BLaER1 (cell line): ENCODE measurements at regions not wholly inside any gene's neighbourhood (a gene's known extent, or its start where the extent isn't known, plus 50 kb on each side); places are given as distances from the start of the nearest gene placed in this dataset.

Source experiments
- H3K27ac ChIP-seq: shearing (Covaris generic); formaldehyde crosslinking; 2 replicates; pipeline ENCODE4 v1.8.1; 2022
- H3K27me3 ChIP-seq: shearing (Covaris generic); formaldehyde crosslinking; 2 replicates; pipeline ENCODE4 v1.8.1; 2022
- H3K36me3 ChIP-seq: shearing (Covaris generic); formaldehyde crosslinking; 2 replicates; pipeline ENCODE4 v1.8.1; 2022
- H3K4me1 ChIP-seq: shearing (Covaris generic); formaldehyde crosslinking; 2 replicates; pipeline ENCODE4 v1.8.1; 2022
- H3K4me2 ChIP-seq: shearing (Covaris generic); formaldehyde crosslinking; 2 replicates; pipeline ENCODE4 v1.8.1; 2022
- H3K4me3 ChIP-seq: shearing (Covaris generic); formaldehyde crosslinking; 2 replicates; pipeline ENCODE4 v1.8.1; 2022
- H3K9ac ChIP-seq: shearing (Covaris generic); formaldehyde crosslinking; 2 replicates; pipeline ENCODE4 v1.8.1; 2022
- H3K9me3 ChIP-seq: shearing (Covaris generic); formaldehyde crosslinking; 2 replicates; pipeline ENCODE4 v1.8.1; 2022
- H4K20me1 ChIP-seq: shearing (Covaris generic); formaldehyde crosslinking; 2 replicates; pipeline ENCODE4 v1.8.1; 2022
- Cebpa-rat ChIP-seq: shearing (Covaris generic); IDR thresholded peaks from 2 replicates; pipeline ENCODE4 v1.8.1; 2022

DNA sequence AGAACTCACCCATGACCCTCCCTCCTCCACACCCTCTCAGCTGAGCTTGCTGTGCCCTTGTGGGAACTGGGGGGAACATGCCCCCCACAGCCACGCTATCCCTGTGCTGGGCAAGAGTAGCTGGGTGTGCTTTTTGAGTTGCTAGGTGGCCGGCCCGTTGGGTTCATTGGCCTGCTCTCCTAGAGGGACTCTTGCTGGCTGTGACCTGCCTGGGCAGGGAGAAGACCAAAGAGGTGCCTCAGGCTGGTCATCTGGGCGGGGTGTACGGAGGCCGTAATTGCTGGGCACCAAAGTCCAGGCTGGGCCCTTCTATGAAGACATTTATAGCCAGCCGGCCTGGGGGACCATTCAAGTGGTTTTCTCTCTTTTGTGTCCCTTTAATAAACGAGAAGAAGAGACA is 138.3 kb upstream of the ZBTB40 start:
- H3K4me3 ChIP-seq, result no peak overlapping the region

DNA sequence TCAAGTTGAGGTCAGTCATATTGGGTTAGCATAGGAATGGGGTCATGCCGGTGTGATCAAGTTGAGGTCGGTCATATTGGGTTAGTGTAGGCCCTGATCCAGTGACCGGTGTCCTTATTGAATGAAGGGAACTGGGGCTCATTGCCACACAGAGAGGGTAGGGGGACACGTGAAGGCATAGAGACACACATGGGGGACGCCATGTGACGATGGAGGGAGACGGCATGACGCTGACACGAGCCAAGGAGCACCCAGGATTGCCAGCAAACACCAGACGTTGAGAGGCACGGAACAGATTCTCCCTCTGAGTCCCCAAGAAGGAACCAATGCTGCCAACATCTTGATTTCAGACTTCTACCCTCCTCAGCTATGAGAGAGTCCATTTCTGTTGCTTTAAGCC is 136.9 kb upstream of the ZBTB40 start:
- no peak overlapping the region for H3K9ac ChIP-seq
- H3K4me2 ChIP-seq, result no peak overlapping the region
- no peak for TF ChIP-seq Cebpa-rat
- H3K27me3 ChIP-seq, result no peaks in the 10 kb centered on the region
- H3K9me3 ChIP-seq, result no peaks in the 10 kb centered on the region
- peaks cover 13% of the 10 kb centered on the region for H3K4me1 ChIP-seq
- H3K4me3 ChIP-seq, result no peak overlapping the region
- H3K27ac ChIP-seq, result no peak overlapping the region
- no peaks in the 10 kb centered on the region for H3K36me3 ChIP-seq
- no peaks in the 10 kb centered on the region for H4K20me1 ChIP-seq

More for the DNA sequence above, 138.3 kb upstream of the ZBTB40 start:
- Histone ChIP-seq H3K4me1 (peaks cover 13% of the 10 kb centered on the region), H3K9me3 (no peaks in the 10 kb centered on the region), H3K36me3 (no peaks in the 10 kb centered on the region), H3K27ac (no peak overlapping the region), H4K20me1 (no peaks in the 10 kb centered on the region), H3K4me2 (no peak overlapping the region), H3K9ac (no peak overlapping the region), H3K27me3 (no peaks in the 10 kb centered on the region)
- TF ChIP-seq Cebpa-rat, result no peak

GRCh38 chr1:22315315-22316078 is 136.2 kb upstream of the ZBTB40 start:
- peaks cover 13% of the 10 kb centered on the region for H3K4me1 ChIP-seq
- no peak overlapping the region for H3K9ac ChIP-seq
- no peaks in the 10 kb centered on the region for H3K9me3 ChIP-seq
- no peaks in the 10 kb centered on the region for H3K36me3 ChIP-seq
- H3K4me2 ChIP-seq, result peak overlapping the region; percentile 42
- no peak overlapping the region; the same call in 1 of the 2 replicates for H3K27ac ChIP-seq
- no peaks in the 10 kb centered on the region for H4K20me1 ChIP-seq
- no peaks in the 10 kb centered on the region for H3K27me3 ChIP-seq
- TF ChIP-seq Cebpa-rat, result no peak
- no peak overlapping the region for H3K4me3 ChIP-seq

DNA sequence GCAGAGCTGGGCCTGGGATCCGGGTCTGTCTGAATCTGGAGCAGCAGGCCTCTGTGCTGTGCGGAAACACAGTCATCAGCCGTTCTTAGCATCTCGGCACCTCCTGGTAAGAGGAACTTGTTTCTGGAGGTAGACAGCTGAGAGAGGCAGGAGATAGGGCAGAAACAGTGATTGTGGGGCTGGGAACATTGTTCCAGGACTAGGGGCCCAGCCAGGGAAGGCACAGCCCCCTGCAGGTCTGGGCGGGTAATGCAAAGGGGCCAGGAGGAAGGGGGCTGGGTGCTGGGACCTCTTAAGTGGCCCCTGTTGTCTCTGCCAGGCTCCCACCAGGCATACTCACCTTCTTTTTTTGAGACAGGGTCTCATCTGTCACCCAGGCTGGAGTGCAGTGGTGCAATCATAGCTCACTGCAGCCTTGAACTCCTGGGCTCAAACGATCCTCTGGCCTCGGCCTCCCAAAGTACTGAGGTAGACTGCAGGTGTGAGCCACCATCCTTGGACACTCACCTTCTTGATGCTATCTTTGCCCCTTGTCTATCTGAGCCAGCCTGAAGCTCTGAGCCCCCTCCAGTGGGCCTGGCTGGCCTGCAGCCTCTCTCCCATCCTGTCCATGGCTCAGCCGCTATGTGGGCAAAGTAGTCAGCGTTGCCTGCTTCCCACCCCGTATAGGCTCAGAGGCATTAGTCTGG is 134.3 kb upstream of the ZBTB40 start:
- peaks cover 13% of the 10 kb centered on the region for H3K4me1 ChIP-seq

GRCh38 chr1:22317920-22318243 is 133.8 kb upstream of the ZBTB40 start:
- H3K27ac ChIP-seq, result no peak overlapping the region
- H3K4me1 ChIP-seq, result peaks cover 13% of the 10 kb centered on the region
- H4K20me1 ChIP-seq, result no peaks in the 10 kb centered on the region
- no peak overlapping the region for H3K4me3 ChIP-seq
- H3K4me2 ChIP-seq, result no peak overlapping the region
- no peaks in the 10 kb centered on the region for H3K27me3 ChIP-seq
- H3K36me3 ChIP-seq, result no peaks in the 10 kb centered on the region
- no peaks in the 10 kb centered on the region for H3K9me3 ChIP-seq
- H3K9ac ChIP-seq, result no peak overlapping the region
- TF ChIP-seq Cebpa-rat, result no peak

More for the DNA sequence above, 134.3 kb upstream of the ZBTB40 start:
- Histone ChIP-seq H3K36me3 (no peaks in the 10 kb centered on the region), H3K27me3 (no peaks in the 10 kb centered on the region), H3K9ac (no peak overlapping the region), H4K20me1 (no peaks in the 10 kb centered on the region), H3K4me3 (no peak overlapping the region), H3K27ac (no peak overlapping the region), H3K4me2 (no peak overlapping the region), H3K9me3 (no peaks in the 10 kb centered on the region)
- no peak for TF ChIP-seq Cebpa-rat

DNA sequence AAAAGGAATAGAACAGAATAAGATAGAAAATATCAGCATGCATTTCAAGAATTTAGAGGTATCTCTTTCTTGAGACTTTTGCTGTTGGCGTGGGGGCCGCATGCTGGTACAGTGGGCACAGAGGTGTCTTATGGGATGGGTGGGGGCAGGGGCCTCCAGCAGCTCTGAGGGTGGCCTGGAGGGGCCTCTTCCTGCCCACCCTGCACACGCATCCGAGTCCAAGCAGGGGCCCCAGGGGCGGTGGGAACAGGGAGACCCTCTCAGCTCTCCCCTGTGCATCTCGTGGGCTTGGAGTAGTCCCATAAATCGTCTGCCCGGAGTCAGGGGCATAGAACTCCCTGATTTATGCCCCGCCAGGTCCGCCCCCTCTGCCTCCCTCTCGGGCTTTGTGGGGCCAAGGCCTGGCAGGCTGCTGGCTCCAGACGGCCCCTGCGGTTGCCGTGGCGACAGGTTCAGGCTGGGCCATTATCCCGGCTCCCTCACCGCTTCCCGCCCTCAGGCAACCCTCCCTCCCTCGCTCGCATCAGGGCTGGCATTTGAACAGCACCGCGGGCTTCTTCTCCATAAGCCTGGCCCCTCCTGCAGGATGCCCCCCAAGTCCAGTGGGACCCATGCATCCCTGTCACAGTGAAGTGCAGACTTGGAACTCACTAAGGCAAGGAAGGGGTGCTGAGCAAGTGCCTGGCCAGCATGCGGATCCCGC is 133.2 kb upstream of the ZBTB40 start:
- Histone ChIP-seq H3K27ac (no peak overlapping the region), H3K4me1 (peaks cover 16% of the 10 kb centered on the region), H3K4me2 (no peak overlapping the region), H3K27me3 (no peaks in the 10 kb centered on the region), H3K36me3 (no peaks in the 10 kb centered on the region), H3K9me3 (no peaks in the 10 kb centered on the region), H3K9ac (no peak overlapping the region), H4K20me1 (no peaks in the 10 kb centered on the region), H3K4me3 (no peak overlapping the region)
- TF ChIP-seq Cebpa-rat, result no peak

DNA sequence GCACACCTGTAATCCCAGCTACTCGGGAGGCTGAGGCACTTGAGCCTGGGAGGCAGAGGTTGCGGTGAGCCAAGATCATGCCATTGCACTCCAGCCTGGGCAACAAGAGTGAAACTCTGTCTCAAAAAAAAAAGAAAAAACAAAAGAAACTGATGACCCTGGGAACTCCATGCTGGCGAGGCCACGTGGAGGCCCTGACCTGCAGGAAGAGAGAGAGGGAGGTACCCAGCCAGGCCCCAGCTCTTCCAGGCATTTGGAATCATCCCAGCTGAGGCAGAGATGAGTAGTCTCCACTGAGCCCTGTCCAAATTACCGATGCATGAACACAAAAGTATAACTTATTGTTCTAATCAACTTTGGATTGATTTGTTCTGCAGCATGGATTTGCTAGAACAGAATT is 132.0 kb upstream of the ZBTB40 start:
- Histone ChIP-seq H3K36me3 (no peaks in the 10 kb centered on the region), H3K27ac (no peak overlapping the region), H3K9me3 (no peaks in the 10 kb centered on the region), H3K4me1 (peaks cover 27% of the 10 kb centered on the region), H3K27me3 (no peaks in the 10 kb centered on the region), H3K4me3 (no peak overlapping the region), H3K9ac (no peak overlapping the region), H3K4me2 (no peak overlapping the region), H4K20me1 (no peaks in the 10 kb centered on the region)
- no peak for TF ChIP-seq Cebpa-rat

DNA sequence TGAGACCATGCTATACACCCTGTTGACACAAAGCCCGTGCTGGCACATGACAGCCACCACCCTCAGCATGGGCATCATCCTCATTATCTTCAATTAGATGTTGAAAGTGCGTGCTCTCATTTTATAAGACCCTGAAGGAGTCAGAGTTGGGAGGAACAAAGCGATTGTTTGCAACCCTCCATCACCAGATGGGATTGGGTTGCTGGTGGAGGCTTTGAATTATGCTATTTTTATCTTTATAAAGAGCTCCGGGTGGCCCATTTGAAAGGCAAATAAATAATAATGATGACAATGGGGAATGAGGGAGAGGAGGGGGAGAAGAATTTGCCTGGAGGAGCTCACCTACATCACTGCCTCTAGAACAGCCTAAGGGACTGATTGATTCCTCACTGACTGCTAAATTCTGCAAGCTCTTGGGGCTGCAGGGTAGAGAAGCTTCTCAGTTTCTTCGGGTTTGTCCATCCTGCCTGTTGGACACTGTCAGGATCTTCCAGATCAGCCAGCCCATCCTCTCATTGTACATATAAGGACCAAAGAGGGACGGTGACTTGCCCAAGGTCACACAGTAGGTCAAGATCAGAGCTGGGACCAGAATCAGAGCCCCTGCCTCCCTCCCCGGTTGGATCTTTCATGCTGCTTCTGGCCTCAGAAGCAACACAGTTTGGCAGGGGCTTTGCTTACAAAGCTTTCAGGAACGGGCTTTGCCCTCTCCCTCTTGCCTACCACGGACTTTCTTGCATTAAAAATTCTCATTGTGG is 130.9 kb upstream of the ZBTB40 start:
- no peaks in the 10 kb centered on the region for H3K9me3 ChIP-seq
- no peaks in the 10 kb centered on the region for H3K36me3 ChIP-seq
- TF ChIP-seq Cebpa-rat, result no peak
- peaks cover 29% of the 10 kb centered on the region for H3K4me1 ChIP-seq
- no peak overlapping the region for H3K9ac ChIP-seq
- H3K4me2 ChIP-seq, result no peak overlapping the region
- no peak overlapping the region for H3K4me3 ChIP-seq
- no peaks in the 10 kb centered on the region for H3K27me3 ChIP-seq
- no peaks in the 10 kb centered on the region for H4K20me1 ChIP-seq
- H3K27ac ChIP-seq, result no peak overlapping the region

DNA sequence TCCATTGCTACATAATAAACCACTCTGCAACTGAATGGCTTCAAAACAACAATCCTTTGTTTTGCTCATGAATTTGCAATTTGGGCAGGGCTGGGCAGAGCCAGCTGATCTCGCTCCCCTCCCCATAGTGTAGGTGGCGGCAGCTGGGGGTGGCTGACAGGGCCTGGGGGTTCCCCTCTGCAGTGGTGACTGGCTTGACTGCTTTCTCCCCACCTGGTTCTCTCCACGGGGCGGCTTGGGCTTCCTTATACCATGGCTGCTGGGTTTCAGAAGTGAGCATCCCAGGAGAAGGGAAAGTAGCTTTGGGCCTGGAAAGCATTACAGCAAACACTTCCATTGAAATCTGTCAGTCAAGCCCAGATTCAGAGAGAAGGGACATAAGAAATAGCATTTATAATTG is 129.7 kb upstream of the ZBTB40 start:
- Histone ChIP-seq H4K20me1 (no peaks in the 10 kb centered on the region), H3K4me3 (no peak overlapping the region), H3K27ac (no peak overlapping the region), H3K4me1 (peaks cover 37% of the 10 kb centered on the region), H3K27me3 (no peaks in the 10 kb centered on the region), H3K9me3 (no peaks in the 10 kb centered on the region), H3K36me3 (no peaks in the 10 kb centered on the region), H3K4me2 (no peak overlapping the region), H3K9ac (no peak overlapping the region)
- no peak for TF ChIP-seq Cebpa-rat
